SHP77 (cell line): ENCODE measurements at regions not wholly inside any gene's neighbourhood (a gene's known extent, or its start where the extent isn't known, plus 50 kb on each side); places are given as distances from the start of the nearest gene placed in this dataset.

Experiments used
- DNase-seq, 2 experiments: peaks; one replicate each; lab custom pipeline; 2025; lab: John Stamatoyannopoulos, UW

DNA sequence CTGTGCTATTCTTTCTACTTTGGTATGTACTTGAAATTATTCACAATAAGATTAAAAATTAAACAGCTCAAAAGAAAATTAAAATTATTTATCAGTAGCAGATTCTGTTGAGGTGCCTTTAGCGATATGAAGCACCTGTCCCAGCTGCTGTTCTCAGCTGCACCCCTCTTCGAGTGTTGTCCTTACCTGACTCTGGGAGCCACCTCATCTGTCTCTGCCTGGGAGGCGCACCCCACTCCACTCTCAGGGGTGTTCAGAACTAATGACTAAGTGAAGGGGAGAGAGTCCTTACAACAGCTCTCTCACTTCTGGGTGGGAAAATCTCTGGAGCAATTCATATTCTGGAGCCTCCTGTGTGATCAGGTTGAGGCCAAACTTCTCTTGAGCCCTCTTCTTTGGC lies 745.7 kb downstream of the RFPL4B start:
- no peak for DNase-seq

DNA sequence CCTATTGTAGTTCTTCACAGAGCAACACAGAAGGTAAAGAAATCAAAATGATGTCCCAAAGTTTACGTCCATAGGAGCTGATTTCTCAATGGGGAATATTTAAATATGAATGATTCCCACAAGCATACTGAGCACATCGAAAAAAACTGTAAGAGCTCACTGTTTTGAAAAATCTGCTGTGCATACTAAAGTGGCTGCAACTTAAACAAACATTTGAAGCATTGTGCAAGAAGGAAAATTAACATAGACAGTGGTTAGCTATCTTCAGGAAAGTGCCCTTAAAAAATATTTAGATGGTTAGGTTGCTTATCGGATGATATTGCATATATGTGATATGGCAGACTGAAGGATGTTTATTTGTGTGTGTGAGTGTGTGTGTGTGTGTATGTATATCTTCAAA lies 747.6 kb downstream of the RFPL4B start:
- no peak for DNase-seq

DNA sequence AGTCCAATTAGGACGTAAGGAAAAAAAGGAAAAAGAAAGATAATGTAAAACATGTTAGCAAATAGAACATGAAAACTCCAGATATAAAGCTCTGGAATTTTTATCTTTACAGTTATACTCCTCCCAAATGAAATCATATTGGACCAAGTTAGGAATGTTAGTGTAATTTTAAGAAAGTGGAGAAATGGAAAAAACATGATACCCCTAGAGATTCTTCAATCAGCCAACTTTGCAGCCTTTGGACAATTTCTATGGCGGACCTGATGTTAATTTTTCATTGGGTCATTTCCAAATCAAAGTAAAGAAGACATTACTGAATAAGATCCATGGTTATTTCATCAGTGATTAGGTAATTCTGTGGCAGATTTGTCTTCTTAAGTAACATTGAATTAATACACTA lies 748.7 kb downstream of the RFPL4B start:
- no peak for DNase-seq

DNA sequence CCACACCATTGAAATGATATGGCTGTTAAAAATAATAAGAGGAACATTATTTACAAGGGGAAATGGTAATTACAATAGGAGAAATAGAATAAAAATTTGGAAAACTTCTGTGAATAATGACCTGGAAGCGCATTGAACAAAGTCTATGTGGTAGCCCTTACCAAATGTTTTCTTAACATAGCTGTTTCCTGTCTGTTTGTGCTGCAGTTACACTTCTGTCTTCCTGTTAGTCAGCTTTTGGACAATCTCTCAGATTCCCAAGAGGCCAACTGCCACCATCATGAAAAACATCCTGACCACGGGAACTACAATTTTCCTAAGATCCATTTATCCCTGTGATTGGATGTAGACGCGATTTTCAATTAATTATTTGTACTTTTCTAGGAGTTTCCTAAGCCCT lies 754.4 kb upstream of the MARCKS start:
- no peak for DNase-seq

DNA sequence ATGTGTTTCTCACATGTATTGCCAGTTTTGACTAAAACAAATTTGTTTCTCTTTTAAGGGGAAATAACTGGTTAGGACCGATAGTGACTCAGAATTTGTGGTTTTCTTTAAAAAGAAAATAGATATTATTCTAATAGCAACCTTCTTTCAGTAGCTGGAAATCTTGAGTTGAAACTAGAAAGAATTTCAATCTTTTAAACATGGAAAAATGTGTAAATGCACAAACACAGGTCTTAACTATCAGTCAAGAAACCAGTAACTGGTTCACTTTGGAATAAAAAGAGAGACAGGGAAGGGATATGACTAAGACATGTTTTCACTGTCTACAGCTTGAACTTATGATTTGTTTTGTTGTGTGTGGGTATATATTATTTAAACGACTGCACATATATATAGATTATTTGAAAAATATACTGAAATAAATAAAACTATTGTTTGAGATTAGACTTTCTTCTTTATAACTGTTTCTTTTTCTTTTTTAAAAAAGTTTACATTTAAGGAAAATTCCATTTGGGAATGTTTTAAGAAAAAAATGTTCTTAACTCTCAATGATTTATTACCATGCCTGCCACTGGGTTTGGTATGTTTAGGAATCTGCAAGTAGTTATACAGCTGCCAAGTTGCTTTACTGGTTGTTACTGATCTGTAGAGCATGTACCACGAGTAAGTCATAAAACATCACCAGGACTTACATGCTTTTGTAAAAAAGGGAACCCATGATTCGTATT lies 753.3 kb upstream of the MARCKS start:
- no peak for DNase-seq

- no peak for DNase-seq
Observed at GRCh38 chr6:113104541-113104940, 752.6 kb upstream of the MARCKS start.

DNA sequence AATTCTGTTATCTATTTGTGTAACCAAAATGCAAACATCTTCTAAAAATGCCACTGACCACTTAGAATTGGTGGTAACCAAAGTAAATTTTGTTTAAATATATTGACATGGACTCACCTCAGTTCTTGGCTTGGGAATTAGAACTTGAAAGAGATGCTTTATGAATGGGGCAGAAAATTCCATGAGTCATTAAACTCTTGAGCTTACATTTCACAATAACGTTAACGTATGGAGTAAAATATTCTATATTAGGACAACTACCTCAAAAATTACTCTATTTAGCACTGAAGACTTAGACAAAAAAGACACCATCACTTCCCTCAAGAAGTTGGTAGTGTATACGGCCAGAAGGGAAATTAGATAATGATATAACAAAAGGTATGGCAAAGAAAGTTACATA lies 752.2 kb upstream of the MARCKS start:
- no peak for DNase-seq

- DNase-seq: no peak
Observed at GRCh38 chr6:113110211-113110610, 746.9 kb upstream of the MARCKS start.

GRCh38 chr6:113111550-113111949 lies 745.6 kb upstream of the MARCKS start:
- DNase-seq: no peak

GRCh38 chr6:113112086-113112485 lies 745.1 kb upstream of the MARCKS start:
- DNase-seq: no peak

- DNase-seq: no peak
Observed at GRCh38 chr6:113115196-113115595, 741.9 kb upstream of the MARCKS start.

GRCh38 chr6:113120224-113120581 lies 736.9 kb upstream of the MARCKS start:
- no peak for DNase-seq

DNA sequence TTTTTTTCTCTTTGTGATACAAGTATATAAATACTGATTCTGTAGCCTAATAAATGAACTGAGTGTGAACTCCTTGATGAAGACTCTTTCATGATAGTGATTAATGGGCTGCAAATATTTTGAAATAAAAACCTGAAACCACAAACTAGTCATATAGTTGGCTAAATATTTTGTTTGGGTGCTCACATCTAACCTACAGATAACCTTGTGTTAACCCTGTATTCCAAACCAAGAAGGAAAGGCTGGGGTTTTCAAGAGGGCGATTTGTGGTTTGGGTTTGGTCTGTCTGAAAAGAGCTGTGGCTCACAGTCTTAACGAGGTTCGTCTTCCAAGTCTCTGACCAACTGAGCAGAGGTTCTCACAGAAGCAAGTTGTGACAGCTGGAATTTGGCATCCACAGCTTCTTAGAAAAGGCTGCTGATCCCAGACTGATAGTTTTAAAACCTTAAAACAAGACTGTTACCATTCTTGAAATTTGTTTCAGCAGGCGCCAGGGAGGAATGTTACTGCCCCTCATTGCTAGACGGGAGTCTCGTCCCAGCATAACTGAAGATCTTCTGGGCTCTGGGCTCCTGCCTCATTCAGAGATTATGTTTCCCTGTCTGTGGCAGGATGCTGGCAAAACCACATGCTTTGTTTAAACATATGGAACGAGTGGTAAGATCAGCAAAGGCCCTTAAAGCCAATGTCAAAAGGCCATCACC lies 736.4 kb upstream of the MARCKS start:
- DNase-seq: no peak

DNA sequence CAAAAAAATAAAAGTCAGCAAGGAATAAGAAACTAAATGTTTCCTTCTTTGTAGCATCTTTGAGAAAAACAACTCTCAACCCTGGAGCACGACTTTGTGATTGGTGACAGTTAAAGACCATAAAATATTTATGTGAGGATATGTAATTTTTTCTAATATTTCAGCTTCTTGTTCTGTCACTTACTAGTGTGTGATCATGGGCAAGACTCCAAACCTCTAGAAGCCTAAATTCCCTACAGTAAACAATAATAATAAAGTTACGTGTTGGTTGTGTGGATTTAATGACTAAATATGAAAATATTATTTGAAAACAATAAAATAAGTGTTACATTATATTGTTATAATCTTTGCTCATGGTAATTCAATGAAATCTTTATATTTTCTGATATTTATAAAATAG lies 735.6 kb upstream of the MARCKS start:
- DNase-seq: no peak

- DNase-seq: no peak
Observed at GRCh38 chr6:113122060-113122459, 735.1 kb upstream of the MARCKS start.

- DNase-seq: no peak
Observed at GRCh38 chr6:113125626-113126025, 731.5 kb upstream of the MARCKS start.

DNA sequence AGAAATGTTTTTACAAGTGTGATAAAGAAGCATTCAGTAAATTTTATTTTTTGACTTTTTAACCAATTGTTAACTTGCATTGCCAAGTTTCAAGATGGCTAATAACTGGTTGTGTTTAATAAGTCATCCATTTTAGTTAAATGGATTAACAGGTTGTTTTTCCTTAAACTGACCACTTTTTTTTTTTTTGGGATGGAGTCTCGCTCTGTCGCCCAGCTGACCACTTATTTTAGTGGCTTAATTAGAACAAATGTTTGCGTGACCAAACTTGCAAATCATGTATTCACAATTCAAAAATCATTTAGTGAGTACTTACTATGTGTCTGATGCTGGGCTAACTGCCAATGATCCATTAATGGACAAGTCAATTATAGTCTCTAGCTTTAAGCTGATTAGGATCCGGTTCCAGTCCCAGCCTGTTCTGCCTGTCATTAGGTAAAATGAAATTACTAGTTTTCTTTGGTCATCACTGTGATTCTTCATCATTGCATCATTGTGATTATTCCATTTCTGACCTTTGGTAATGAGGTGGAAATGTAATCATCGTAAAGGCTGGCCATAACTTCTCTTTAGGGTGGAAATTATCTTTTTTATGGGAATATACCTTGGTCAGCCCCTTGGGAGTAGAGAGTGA lies 729.2 kb upstream of the MARCKS start:
- no peak for DNase-seq

DNA sequence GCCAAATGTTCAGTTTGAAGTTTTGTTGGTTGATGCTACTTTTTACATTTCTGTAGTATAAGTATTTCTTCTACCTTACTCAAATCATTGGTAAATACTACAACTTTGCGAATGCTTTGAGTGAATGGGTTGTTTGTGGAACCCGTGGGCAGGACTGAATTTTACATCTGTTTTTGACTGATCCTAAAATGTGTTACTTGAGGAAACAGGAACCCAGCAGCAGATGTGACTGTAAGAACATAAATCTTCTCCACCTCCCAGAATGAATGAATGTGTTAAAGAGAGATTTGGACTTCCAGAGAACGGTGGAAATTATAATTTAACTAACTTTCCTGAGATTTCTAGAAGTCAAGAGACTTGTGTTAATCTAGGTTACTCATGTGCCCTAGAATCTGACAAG lies 728.5 kb upstream of the MARCKS start:
- DNase-seq: no peak

DNA sequence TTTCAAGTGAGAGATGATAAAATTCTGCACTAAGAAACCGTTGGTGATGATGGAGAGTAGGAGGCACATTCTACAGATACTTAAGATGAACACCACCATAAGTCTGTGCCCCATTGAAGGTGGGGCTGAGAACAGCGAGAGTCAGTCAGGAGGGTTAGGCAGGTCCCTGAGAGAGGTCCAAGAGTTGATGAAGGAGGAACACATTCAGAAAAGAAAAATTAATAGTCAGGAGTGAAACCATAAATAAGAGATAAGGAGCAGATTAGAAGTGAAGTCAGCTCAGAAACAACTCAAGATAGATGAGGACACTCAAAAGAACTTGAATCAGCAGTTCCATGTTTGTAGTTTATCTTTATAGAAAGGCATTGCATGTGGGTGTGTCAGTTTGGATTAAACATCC lies 727.2 kb upstream of the MARCKS start:
- DNase-seq: no peak

- no peak for DNase-seq
Observed at GRCh38 chr6:113137426-113137825, 719.7 kb upstream of the MARCKS start.

DNA sequence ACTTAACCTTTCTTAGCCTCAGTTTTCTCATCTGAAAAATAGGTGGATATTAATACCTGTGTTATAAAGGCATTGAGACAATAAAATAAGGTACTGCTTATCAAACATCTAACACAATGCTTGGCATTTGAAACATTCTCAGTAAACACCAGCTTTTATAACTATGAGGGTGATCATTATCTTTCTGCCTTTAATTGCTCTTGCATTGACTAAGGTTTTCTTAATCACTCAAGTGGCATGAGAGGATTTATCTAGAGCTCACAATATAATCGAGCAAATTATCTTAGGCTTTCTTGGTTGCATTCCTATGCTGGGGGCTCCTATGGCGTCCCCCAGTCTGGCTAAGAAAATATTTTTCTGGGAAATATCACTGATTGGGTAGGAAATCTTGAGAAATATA lies 716.4 kb upstream of the MARCKS start:
- DNase-seq: no peak

GRCh38 chr6:113141901-113142300 lies 715.2 kb upstream of the MARCKS start:
- DNase-seq: no peak

DNA sequence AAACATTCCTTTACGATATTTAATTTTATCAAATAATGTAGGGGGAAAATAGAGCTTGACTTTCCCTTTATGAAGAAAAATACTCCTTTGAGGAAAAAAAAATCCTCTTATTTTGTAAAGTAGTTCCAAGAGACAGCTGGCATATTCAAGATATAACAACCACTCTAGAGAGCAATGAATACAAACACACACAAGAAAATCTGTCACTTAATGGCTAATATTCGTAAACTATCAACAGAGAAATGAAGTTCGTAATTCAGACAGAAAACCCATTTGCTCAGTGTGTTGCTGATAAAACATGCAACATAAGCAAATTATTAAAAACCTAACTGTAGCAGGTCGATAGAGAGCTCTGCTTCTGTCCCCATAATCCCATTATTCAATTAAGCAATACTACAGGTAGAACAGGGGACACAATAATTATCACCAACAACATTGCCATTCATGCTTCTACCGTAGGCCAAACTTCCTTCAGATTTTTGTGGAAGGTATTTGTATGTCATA lies 714.4 kb upstream of the MARCKS start:
- DNase-seq: no peak
